ENCODE measurements at regions not wholly inside any gene's neighbourhood (a gene's known extent, or its start where the extent isn't known, plus 50 kb on each side); places are given as distances from the start of the nearest gene placed in this dataset.

GRCh38 chr3:153958635-153959595 is 162.3 kb upstream of the ARHGEF26 start:
- no peak for TF ChIP-seq SIN3A (IDR thresholded peaks at IDR 0.05; ENCODE audit: low read depth)
- no peak for TF ChIP-seq POLR2A (IDR thresholded peaks at IDR 0.05; ENCODE audit: borderline replicate concordance, extremely low read depth, insufficient read depth, insufficient read length)

Measured in HCT116 (cell line).